NCI-H2107 treated with DMSO at 0.1 percent for 48 hours (cell line): ENCODE measurements at regions not wholly inside any gene's neighbourhood (a gene's known extent, or its start where the extent isn't known, plus 50 kb on each side); places are given as distances from the start of the nearest gene placed in this dataset.
"Not testable (repeated sequence)": the region's sequence is repeated elsewhere in the genome, so short reads cannot be mapped to it uniquely, and the experiment has no call there.

Experiments used
- DNase-seq: peaks from one replicate; lab custom pipeline; 2025; ENCODE audit not compliant: unreplicated experiment; lab: John Stamatoyannopoulos, UW

DNA sequence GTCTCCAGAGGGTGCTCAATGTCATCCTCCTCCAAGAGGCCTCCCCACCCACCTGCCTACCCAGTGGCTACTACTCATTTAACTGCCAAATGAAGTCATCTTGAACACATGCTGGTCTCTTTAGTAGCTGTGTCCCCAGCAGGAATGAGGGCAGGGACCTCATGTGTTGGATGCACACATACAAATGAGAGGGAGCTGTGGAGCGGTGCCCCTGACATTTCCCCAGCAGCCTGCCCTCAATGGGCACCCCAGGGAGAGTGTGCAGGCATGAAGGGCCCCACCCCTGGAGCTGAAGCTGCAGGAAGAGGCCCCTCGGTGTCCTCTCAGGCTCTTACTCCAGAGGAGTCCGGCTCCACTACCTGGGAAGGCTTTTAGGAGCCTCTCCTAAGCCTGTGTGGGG is 1322.7 kb downstream of the UQCRFS1 start:
- DNase-seq = no peak

DNA sequence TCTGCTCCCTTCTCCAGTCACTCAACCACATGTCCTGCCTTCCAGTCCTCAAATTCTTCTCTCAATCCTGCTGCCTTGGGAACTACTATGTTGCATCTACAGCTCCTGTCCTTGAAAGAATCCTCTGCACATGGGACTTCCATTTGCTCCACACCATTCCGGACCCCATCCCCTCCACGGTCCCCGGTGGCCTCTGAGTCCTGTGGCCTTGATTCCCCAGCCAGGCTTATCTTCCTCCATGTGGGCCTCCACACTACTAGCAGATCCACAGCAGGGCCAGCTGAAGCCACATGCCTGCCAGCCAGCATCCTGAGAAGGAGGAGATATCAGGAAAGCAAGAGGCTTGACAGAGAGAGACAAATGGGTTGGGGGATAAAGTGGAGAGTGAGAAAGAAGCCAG is 1323.8 kb downstream of the UQCRFS1 start:
- no peak for DNase-seq

DNA sequence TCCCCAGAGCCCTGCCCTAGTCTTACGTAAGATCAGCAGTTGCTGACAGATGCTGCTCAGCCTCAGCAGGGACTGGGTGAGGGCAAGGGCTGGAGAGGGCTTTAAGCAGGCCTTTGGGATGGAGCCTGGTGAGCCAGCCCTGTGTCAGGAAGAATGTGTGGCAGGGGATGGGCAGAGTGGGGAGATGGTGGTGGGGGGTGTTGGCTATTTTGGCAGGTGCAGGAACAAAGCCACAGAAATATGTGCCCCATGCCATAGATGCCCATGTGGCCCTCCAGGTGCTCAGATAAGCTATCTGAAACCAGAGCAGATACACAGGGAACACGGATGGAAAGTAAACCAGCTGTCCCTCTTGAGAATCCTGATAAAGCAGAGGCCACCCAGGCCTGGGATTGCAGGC is 1325.0 kb downstream of the UQCRFS1 start:
- DNase-seq = no peak

DNA sequence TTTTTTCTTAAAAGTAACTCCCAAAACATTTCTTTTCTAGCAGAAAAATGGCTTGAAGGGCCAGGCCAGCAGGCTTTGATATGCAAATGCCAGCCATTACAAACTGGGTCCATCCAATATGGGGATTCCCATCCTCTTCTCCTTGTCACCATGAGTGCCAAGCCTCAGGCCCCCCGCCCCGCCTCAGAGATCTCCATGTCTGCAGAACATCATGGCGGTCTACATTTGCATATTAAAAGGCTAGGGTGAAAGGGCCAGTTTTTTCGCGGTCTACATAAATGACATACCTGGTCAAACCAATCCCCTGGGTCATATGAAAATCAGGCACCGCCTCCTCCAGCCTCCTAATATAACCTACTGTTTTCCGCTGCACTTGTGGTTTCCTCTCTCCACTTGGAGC is 1327.6 kb downstream of the UQCRFS1 start:
- no peak for DNase-seq

DNA sequence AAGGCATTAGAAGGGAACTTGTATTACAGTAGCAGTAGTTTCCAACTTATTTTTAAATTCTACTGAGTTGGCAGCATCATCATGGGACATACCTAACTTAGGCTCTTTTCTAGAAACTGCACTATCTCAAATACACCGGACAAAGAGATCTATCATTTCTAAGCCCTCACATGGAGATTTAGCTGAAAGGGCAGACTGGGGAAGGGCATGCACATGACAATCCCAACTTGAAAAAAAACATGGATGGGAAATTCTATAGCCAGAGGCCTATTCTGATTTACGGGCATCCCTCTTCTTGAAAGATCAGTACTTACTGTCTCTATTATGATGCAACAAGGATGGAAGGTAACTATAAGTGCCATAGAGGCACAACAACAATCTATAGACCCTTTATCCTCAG is 1328.6 kb downstream of the UQCRFS1 start:
- no peak for DNase-seq

DNA sequence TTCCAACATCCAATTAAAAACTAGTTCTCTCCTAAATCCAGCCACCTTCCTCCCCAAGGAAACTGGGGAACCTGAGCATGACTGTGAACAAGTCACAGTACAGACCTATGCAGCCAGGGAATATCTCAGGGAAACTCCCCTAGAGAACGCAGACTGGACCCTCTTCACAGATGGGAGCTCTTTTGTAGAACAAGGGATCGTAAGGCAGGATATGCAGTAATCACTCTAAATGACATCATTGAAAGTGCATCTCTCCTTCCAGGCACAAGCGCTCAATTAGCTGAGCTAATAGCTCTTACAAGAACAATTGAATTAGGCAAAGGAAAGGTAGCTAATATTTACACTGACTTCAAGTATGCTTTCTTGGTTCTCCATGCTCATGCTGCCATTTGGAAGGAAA is 1331.7 kb downstream of the UQCRFS1 start:
- no peak for DNase-seq

DNA sequence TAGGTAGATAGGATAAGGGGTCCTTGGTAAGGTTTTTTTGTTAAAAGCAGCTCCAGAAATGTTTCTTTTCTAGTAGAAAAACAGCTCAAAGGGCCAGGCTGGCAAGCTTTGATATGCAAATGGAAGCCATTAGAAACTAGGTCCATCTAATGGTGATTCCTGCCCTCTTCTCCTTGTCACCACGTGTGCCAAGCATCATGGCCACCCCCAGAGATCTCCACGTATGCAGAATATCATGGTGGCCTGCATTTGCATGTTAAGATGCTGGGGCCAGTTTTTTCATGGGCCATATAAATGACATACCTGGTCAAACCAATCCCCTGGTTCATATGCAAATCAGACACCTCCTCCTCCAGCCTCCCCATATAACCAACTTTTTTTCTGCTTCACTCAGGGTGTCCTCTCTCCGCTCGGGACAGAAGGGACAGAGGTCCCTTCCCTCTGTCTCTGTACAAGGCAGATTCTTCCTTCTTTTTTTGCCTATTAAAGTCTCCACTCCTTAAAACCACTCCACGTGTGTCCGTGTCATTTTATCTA is 1335.9 kb downstream of the UQCRFS1 start:
- no peak for DNase-seq

DNA sequence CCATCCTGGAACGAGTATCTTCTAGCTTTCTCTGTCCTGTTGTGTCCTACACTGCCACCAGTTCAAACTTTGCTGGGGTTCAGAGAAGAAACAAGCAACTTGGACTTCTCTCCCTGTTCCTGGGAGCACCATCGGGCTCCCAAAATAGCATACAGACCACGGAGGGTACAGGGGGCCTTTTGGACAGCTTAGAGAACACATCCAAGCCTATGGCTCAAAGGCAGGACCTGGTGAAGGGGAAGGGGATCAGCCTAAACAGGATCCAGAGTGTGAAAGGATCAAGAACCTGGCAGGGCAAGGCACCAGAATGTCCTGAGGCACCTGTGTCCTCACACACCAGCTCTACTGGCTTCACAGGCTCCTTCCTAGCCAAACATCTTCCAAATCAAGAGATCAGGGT is 1336.5 kb downstream of the UQCRFS1 start:
- DNase-seq = no peak

DNA sequence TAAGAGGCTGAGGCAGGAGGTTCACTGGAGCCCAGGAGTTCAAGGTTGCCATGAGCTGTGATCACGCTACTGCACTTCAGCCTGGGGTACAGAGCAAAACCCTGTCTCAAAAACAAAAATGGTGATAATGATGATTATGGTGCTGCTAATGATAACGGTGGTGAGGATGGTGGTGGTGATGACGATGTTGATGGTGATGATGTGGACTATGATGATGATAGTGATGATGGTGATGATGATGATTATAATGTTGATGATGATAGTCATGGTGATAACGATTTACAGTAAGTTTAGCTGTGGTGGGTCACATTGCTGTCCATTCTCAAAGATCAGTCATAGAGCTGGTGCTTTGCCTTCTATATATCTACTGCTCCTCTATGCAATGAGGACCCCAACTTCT is 1340.6 kb downstream of the UQCRFS1 start:
- no peak for DNase-seq

DNA sequence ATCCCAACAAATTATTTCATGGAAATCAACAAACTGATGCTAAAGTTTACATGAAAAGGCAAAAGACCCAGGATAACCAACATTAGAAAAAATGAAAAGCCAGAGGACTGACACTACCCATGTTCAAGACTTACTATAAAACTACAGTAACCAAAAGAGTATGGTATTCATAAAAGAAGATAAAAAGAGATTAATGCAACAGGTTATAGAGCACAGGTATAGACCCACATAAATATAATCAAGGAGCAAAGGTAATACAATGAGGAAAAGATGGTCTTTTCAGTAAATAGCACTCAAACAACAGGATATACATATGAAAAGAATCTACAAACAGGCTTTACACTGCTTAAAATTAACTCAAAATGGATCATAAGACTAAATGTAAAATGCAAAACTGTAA is 1342.7 kb downstream of the UQCRFS1 start:
- no peak for DNase-seq

DNA sequence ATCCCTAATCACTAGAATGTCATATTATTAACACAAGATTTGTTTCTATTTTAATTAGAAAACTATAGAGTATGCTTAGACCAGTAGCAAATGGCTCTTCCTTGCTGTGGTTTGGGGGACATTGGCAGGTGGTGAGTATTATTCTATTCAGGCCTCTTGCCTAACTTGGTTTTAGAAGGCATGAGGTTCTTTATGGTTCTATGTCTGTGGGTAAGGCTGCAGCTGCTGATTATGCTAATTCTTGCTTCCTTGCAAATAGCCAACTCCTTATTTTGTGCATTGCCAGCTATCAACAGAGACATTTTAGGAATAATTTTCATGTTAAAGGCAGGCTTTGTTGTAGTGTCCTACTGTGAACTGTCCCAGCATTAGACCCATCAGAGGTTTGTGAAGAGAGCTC is 1344.9 kb downstream of the UQCRFS1 start:
- DNase-seq = no peak

DNA sequence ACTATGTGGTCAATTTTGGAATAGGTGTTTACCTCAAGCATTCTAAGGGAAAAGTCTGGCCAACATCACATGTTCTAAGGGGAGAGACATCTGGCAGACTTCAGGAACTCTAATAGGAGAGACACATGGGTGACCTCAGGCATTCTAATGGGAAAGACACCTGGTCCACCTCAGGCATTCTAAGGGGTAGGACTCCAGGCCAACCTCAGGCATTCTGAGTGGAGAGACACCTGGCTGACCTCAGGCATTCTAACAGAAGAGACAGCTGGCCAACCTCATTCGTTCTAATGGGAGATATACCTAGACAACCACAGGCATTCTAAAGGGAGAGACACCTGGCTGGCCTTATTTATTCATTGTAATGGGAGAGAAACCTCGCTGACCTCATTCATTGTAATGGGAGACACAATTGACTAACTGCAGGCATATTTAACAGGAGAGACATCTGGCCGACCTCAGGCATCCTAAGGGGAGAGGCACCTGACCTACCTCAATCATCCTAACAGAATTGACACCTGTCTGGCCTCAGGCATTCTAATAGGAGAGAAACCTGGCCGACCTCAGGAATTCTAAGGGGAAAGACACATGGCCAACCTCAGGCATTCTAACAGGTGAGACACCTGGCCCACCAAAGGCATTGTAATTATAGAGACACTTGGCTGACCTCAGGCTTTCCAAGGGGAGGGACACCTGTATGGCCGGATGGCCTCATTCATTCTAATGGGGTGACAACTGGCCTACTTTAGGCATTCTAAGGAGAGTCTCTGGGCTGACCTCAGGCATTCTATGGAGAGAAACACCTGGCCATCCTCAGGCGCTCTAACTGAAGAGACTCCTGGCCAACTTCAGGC is 1346.8 kb downstream of the UQCRFS1 start:
- DNase-seq = no peak

DNA sequence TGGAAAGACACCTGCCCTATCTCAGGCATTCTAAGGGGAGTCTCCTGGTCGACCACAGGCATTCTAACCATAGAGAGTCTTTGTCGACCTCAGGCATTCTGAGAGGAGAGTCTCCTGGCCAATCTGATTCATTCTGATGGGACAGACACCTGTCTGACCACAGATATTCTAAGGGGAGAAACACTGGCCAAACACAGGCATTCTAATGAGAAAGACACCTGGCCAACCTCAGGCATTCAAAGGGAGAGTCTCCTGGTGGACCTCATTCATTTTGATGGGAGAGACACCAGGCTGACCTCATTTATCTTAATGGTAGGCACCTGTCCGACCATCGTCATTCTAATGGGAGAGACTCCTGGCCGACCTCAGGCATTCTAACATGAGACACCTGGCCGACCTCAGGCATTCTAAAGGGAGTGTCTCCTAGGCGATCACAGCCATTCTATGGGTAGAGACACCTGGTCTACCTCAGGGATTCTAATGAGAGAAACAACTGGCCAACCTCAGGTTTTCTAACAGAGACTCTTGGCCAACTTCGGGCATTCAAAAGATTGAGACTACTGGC is 1351.5 kb downstream of the UQCRFS1 start:
- no peak for DNase-seq

DNA sequence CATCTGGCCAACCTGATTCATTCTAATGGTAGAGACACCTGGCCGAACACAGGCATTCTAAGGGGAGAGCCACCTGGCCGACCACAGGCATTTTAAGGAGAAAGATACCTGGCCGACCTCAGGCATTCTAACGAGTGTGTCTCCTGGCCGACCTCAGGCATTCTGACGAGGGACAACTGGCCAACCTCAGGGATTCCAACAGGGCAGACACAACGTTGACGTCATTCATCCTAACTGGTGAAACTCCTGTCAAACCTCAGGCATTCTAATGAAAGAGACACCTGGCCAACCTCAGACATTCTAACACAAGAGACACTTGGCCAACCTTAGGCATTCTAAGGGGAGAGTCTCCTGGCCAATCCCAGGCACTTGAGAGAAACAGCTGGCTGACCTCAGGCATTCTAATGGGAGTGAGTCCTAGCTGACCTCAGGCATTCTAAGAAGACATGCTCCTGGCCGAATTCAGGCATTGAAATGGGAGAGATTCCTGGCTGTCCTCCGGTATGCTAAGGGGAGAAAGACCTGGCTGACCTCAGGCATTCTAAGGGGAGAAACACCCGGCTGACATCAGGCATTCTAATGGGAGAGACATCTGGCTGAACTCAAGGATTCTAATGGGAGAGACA is 1352.5 kb downstream of the UQCRFS1 start:
- no peak for DNase-seq

DNA sequence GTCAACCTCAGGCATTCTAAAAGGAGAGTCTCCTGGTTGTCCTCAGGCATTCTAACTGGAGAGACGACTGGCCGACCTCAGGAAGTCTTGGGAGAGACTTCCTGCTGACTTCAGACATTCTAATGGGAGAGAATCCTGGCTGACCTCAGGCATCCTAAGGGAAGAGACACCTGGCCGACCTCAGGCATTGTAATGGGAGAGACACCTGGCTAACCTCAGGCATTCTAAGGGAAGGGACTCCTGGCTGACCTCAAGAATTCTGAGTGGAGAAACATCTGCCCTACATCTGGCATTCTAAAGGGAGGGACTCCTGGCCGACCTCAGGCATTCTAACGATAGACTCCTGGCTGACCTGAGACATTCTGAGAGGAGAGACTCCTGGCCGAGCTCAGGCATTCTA is 1353.3 kb downstream of the UQCRFS1 start:
- DNase-seq = no peak

DNA sequence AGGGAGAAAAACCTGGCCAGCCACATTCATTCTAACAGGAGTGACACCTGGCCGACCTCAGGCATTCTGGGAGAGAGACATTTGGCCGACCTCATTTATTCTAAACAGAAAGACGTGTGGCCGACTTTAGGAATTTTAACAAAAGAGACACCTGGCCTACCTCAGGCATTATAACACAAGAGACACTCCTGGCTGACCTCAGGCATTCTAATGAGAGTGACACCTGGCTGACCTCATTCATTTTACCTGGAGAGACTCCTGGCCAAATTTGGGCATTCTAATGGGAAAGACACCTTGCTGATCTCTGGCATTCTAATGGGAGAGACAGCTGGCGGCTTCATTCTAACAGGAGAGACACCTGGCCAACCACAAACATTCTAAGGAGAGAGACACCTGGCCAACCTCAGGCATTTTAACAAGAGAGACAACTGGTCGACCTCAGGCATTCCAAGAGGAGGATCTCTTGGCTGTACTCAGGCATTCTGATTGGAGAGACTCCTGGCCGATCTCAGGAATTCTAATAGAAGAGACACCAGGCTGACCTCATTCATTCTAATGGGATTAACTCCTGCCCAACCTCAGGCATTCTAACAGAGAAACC is 1353.9 kb downstream of the UQCRFS1 start:
- no peak for DNase-seq

DNA sequence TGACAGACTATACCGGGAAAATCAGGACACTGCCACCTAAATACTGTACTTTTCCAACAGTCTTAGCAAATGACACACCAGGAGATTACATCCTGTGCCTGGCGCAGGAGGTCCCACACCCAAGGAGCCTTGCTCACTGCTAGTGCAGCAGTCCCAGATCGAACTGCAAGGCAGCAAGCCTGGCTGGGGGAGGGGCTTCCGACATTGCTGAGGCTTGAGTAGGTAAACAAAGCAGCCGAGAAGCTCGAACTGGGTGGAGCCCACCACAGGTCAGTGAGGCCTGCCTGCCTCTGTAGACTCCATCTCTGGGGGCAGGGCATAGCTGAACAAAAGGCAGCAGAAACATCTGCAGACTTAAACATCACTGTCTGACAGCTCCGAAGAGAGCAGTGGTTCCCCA is 1360.0 kb downstream of the UQCRFS1 start:
- not testable (repeated sequence) for DNase-seq

DNA sequence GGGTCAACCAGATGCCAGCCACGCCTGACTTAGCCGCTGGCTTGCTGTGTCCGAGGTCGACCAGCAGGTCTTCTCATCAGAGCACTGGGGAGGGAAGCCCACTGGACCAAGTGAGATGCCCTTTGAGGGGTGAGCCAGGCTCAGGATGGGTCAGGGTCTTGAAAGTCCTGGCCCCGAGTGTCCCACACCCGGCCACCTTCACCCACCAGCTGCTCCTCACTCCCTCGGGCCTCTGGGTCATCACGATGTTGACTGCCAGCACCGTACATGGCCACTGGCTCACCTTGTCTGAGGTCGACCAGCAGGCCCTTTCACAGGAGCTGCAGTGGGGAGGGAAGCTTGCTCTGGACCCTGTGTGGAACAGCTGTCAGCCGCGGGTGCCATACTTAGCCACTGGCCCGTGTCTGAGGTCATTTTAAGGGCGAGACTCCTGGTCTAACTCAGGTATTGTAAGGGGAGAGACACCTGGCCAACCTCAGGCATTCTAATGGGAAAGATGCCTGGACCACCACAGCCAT is 1361.3 kb downstream of the UQCRFS1 start:
- no peak for DNase-seq

DNA sequence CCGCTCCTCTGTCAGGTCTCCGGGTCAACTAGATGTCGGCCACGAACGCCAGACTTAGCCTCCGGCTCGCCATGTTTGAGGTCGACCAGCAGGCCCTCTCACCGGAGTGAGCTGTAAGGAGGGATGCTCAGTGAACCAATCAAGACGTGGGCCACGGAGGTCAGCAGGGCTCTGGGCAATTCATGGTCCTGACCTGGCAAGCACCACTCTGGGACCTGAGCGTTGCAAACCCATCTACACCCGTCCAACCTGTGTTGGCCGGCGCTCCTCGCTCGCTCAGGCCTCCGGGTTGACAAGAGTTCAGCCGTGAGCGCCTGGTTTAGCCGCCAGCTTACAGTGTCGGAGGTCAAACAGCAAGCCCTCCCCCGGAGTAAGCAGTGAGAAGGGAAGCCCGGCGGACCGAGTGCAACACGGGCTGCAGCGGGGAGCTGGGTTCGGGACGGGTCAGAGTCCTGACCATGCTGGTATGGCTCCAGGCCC is 1361.9 kb downstream of the UQCRFS1 start:
- DNase-seq = no peak

DNA sequence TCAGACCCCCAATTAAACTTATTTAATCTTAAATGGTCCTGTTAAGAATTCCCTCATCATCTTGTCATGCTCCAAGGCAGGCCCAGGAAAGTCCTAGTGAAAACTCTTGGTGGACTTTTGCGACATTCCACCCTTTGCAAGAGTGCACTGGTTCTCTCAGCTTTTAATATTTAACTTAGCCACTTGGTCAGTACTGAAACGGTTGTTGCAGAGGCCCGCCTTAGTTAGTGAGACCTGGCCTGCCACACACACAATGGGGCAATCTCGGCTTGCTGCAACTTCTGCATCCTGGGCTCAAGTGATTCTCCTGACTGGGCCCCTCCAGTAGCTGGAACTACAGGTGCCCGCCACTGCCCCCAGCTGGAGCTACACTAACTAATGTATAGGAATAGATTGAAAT is 1366.0 kb downstream of the UQCRFS1 start:
- no peak for DNase-seq

DNA sequence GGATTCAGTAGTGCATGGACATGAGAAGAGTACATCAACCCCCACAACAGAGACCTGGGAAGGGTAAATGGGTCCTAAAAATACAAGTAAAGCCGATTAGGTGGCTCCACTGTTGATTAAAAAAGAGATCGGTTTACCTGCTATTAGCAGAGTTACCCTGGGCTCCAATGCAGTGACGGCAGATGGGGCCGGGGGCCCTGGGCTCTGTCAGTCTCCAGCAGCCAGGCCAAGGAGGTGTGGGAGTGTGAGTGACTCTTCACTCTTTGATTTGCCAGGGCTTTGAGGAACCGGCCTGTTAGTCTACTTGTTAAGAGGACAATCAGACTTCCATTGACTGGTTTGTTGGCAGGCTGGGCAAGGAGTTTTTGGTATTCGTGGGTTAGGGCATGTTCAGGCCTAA is 1368.7 kb downstream of the UQCRFS1 start:
- no peak for DNase-seq
